Lung (tissue), 11 donors: ENCODE measurements at regions not wholly inside any gene's neighbourhood (a gene's known extent, or its start where the extent isn't known, plus 50 kb on each side); places are given as distances from the start of the nearest gene placed in this dataset.
"Not testable (repeated sequence)": the region's sequence is repeated elsewhere in the genome, so short reads cannot be mapped to it uniquely, and the experiment has no call there.

ENCODE experiments used
- ATAC-seq: fragments of 200-7000 bp; cut with Tn5 transposase; one replicate; pipeline ENCODE4 v1.9.1; 2020; ENCODE audit warnings: moderate number of reproducible peaks; ENCODE audit not compliant: insufficient read depth, low FRiP score
- DNase-seq, 3 donors: peaks; one replicate each; pipeline ENCODE4 v3.0.0-alpha.2; 2013 to 2017
- H3K27ac ChIP-seq, 2 donors: one replicate each; pipeline ENCODE4 v1.5.1; 2013; ENCODE audit warnings: mild to moderate bottlenecking in 2 of 2, moderate library complexity in 2 of 2, control low read depth in 1 of 2, inconsistent platforms in 1 of 2, low read depth in 1 of 2, low read length in 1 of 2
- H3K27me3 ChIP-seq, 3 donors: one replicate each; pipeline ENCODE4 v1.5.1; 2013; ENCODE audit warnings: low read length in 2 of 3; ENCODE audit not compliant: control insufficient read depth in 3 of 3, insufficient read depth in 3 of 3
- H3K36me3 ChIP-seq, 4 donors: one replicate each; pipeline ENCODE4 v1.5.1; 2013; ENCODE audit warnings: low read length in 4 of 4, mild to moderate bottlenecking in 1 of 4, moderate library complexity in 1 of 4; ENCODE audit not compliant: control insufficient read depth in 4 of 4, insufficient read depth in 4 of 4
- H3K4me1 ChIP-seq, 5 donors: one replicate each; pipeline ENCODE4 v1.5.1; 2013; ENCODE audit warnings: low read length in 5 of 5, mild to moderate bottlenecking in 2 of 5, moderate library complexity in 1 of 5; ENCODE audit not compliant: control insufficient read depth in 5 of 5, insufficient read depth in 5 of 5
- H3K4me3 ChIP-seq: one replicate; pipeline ENCODE4 v1.5.1; 2013; ENCODE audit warnings: mild to moderate bottlenecking, control low read depth, moderate library complexity
- H3K9ac ChIP-seq, 2 donors: one replicate each; pipeline ENCODE4 v1.5.1; 2013; ENCODE audit warnings: low read length in 2 of 2, control low read depth in 1 of 2; ENCODE audit not compliant: insufficient read depth in 1 of 2
- H3K9me3 ChIP-seq, 4 donors: one replicate each; pipeline ENCODE4 v1.5.1; 2013; ENCODE audit warnings: low read length in 3 of 4, mild to moderate bottlenecking in 1 of 4, moderate library complexity in 1 of 4; ENCODE audit not compliant: control insufficient read depth in 4 of 4, insufficient read depth in 3 of 4
- WGBS, 2 donors: extraction: QIAGEN DNeasy Blood & Tissue Kit; methylation state at CpG; one replicate each; pipeline ENCODE4 v1.1.7; 2013; 5-methylcytosine and 5-hydroxymethylcytosine counted together
- TF ChIP-seq, protein P1 (sequence below): IDR thresholded peaks from 2 replicates; pipeline ENCODE4 v1.5.1; 2012; ENCODE audit warnings: mild to moderate bottlenecking; ENCODE audit errors: control extremely low read depth, extremely low read depth
- donor health status: control.
- donor health status: control.
- donor health status: Bipolar disorder and iron deficiency.
- donor health status: healthy.
- donor health status: DM: yes; HTN: yes; CAD: no.

DNA sequence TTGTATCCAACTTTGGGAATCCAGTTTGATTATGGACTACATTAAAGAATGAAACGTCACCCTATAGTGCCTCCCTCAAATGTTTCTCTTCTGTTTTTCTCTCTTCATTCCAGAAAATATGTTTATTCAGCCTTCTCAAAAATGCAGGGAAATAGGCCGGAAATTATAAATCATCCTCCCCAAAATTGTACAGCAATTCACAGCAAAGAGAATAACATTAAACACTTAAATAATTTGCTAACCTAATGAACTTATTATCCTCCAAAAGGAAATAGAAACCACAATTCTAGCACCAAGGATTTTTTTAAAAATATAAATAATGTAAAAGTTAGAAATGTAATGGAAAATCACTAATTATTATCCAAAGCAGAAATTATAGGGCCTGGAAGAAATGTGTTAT is 115.9 kb upstream of the CCNG1 start:
- Histone ChIP-seq H3K4me1 (no peaks in the 10 kb centered on the region), H3K9ac (no peak overlapping the region), H3K27ac (no peak overlapping the region), H3K36me3 (no peaks in the 10 kb centered on the region), H3K9me3 (no peaks in the 10 kb centered on the region), H3K27me3 (no peaks in the 10 kb centered on the region), H3K4me3 (no peak overlapping the region)
- ATAC-seq (no peak), DNase-seq (no peak)
- TF ChIP-seq, protein P1, sequence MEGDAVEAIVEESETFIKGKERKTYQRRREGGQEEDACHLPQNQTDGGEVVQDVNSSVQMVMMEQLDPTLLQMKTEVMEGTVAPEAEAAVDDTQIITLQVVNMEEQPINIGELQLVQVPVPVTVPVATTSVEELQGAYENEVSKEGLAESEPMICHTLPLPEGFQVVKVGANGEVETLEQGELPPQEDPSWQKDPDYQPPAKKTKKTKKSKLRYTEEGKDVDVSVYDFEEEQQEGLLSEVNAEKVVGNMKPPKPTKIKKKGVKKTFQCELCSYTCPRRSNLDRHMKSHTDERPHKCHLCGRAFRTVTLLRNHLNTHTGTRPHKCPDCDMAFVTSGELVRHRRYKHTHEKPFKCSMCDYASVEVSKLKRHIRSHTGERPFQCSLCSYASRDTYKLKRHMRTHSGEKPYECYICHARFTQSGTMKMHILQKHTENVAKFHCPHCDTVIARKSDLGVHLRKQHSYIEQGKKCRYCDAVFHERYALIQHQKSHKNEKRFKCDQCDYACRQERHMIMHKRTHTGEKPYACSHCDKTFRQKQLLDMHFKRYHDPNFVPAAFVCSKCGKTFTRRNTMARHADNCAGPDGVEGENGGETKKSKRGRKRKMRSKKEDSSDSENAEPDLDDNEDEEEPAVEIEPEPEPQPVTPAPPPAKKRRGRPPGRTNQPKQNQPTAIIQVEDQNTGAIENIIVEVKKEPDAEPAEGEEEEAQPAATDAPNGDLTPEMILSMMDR, result no peak
- WGBS, 2 donors, result 87 to 91% methylated on average over 2 of the region's 2 CpGs

DNA sequence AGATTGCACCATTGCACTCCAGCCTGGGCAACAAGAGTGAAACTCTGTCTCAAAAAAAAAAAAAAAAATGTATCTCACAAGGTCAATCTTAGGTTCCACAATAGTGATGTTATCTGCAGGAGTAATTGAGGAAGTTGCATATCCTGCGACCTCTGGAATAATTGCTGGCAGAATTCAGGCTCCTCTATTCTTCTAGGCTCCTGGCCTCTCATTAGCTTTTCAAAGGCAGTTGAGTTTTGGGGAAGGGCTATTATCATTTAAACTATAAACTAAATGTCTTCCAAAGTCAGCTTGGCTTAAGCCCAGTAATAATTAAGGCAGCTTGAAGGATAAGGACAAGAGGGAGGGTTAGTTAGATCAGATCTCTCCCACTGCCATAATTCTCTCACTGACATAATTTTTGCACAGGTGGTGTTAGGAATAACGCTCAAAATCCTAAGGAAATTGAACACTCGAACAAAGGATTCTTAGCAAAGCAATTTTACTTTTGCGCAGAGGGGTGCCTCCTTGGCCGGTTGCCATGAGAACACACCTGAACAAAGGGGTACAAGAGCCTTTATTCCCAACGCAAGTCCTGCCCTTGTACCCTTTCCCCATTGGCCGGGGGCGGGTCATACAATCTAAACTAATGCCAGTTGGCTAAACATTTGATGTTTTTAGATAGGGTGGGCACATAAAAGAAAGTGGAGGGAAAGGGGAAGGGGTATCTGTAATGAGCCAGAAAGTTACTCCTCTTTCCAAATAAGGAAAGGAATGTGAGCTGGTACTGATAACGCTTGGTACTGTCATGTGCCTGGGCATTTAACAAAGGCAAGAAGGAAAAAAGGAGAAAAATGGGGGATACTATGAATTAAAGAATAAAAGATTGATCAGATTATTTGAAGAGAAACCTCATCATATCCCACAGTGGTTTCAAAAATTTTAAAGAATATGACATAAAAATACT is 106.4 kb upstream of the CCNG1 start:
- 69 to 75% methylated on average over 9 of the region's 9 CpGs for WGBS, 2 donors

DNA sequence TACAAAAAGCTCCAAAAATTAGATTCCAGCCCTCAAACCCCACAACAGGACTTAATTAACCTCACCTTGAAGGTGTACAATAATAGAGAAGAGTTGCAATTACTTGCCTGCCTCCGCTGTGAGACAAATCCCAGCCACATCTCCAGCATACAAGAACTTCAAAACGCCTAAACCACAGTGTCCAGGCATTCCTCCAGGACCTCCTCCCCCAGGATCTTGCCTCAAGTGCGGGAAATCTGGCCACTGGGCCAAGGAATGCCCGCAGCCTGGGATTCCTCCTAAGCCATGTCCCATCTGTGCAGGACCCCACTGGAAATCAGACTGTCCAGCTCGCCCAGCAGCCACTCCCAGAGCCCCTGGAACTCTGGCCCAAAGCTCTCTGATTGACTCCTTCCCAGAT is 101.3 kb upstream of the CCNG1 start:
- not testable (repeated sequence) for H3K27ac ChIP-seq, DNase-seq, H3K4me1 ChIP-seq, H3K9ac ChIP-seq, H3K4me3 ChIP-seq, H3K27me3 ChIP-seq, ATAC-seq, H3K9me3 ChIP-seq, H3K36me3 ChIP-seq
- 73% methylated on average over 5 of the region's 5 CpGs for whole genome bisulfite sequencing, 2 donors

More for the DNA sequence above, 106.4 kb upstream of the CCNG1 start:
- TF ChIP-seq, protein P1, result no peak
- Histone ChIP-seq H3K9me3 (no peaks in the 10 kb centered on the region), H3K27me3 (no peaks in the 10 kb centered on the region), H3K36me3 (no peaks in the 10 kb centered on the region), H3K27ac (no peak overlapping the region), H3K4me3 (no peak overlapping the region), H3K4me1 (no peaks in the 10 kb centered on the region), H3K9ac (no peak overlapping the region)
- no peak for DNase-seq
- no peak for ATAC-seq

- DNase-seq (no peak), ATAC-seq (no peak)
- Histone ChIP-seq H3K4me1 (no peaks in the 10 kb centered on the region), H3K9me3 (no peaks in the 10 kb centered on the region), H3K27ac (no peak overlapping the region), H3K36me3 (no peaks in the 10 kb centered on the region), H3K9ac (no peak overlapping the region), H3K4me3 (no peak overlapping the region), H3K27me3 (no peaks in the 10 kb centered on the region)
- 56 to 64% methylated on average over 3 of the region's 3 CpGs for WGBS, 2 donors
- TF ChIP-seq, protein P1, result no peak
Measured at GRCh38 chr5:163339148-163339547, 98.2 kb upstream of the CCNG1 start.

GRCh38 chr5:163340378-163340777 is 97.0 kb upstream of the CCNG1 start:
- H3K27me3 ChIP-seq, H3K9me3 ChIP-seq, H3K36me3 ChIP-seq, DNase-seq, H3K4me1 ChIP-seq, H3K4me3 ChIP-seq, H3K9ac ChIP-seq, ATAC-seq, H3K27ac ChIP-seq: not testable (repeated sequence)
- 90 to 95% methylated on average over 6 of the region's 6 CpGs for WGBS, 2 donors
